NCI-H1048 (cell line): ENCODE measurements at regions not wholly inside any gene's neighbourhood (a gene's known extent, or its start where the extent isn't known, plus 50 kb on each side); places are given as distances from the start of the nearest gene placed in this dataset.

ENCODE experiments used
- DNase-seq: peaks from one replicate; lab custom pipeline; 2025; lab: John Stamatoyannopoulos, UW

DNA sequence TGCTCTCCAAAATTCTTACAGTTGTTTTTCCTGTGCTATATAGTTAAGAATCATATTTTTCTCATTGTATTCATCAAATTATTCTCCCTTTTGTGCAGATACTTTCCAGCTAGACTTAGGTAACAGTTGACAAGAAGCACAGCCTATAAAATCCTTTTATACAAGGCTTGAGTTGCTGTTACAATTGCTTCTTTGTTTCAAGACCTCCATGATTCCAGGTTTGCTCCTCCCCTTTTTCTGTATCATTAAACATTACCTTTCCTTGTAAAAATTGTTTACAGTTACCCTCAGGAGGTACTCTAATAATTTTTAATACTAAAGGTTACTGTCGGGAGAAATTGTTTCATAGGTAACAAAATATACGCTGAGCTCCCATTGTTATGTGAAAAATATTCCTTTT is 192.3 kb upstream of the GRID2 start:
- peak; percentile 15 for DNase-seq

DNA sequence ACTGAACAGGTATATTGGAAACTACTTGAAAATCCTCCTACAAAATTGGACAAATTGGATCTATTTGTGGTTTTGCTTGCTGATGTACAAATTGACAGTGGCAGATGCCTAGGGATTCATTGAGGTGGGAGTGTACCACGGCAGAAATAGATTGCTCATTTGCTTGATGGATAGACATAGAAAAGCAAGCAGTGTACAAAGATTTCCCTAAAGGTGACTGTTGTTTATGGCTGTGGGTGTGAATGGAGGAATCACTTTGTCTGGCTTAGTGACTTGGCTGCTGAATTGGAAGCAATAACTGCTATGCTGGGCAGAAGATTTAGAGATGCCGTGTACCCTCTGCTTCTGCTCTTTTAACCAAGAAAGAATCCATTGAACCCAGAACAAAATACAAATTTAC is 191.0 kb upstream of the GRID2 start:
- no peak for DNase-seq

DNA sequence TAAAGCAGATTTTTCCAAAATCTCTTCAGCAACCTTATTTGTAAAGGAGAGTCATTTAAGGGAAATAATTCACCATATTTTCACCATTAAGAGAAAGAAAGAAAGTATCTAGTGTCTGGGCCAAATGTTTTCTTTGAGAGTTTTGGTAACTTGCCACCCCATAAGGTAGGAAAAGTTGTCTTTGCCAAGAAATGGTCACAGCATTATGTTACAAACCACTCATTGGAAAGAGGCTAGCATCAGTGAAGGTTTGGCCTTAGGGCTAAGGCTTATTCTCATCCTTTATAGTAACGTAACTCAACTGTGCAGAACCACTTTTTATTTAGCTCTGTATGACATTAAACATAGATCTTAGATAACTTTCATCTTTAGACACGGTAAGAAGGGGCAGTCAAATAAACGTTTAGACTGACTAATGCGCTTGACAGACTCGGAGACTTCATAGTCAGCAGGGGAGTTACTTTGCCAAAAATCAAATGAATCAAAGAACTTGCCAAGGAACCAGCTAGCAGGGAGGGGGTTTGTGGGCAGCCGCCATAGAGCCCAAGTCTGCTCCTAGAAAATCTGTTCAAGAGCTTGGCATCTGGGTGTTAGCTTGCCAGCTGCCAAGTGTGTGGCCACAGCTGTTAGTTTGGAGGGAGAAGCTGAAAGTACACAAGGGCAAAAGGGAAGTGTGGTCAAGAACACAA is 182.8 kb upstream of the GRID2 start:
- DNase-seq, result no peak

DNA sequence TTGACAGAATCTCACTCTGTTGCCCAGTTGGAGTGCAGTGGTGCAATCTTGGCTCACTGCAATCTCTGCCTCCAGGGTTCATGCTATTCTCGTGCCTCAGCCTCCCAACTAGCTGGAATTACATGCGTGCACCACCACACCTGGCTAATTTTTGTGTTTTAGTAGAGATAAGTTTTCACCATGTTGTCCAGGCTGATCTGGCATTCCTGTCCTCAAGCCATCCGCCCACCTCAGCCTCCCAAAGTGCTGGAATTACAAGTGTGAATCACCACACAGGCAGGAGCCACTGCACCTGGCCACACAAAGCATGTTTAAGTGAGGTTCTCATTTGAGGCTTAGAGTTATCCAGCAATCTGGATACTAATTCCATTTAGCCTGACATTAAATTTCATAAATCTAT is 180.9 kb upstream of the GRID2 start:
- no peak for DNase-seq

DNA sequence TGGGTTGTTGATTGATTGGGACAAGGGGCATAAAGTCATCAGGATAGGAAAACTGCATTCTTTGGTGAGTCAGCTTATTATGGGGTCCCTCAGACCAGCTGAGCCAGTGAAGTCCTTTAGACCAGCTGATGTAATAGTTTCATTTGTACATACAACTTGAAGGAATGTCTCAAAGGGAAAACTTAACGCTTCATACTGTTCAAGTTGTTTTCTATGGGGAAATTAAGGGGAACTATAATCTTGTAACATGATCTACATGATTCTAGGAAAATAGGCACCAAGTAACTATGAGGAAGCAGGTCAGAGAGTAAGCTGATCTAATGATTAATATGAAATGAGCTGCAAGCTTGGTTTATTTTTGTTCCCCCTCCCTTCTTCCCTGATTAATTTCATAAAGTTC is 175.1 kb upstream of the GRID2 start:
- no peak for DNase-seq

DNA sequence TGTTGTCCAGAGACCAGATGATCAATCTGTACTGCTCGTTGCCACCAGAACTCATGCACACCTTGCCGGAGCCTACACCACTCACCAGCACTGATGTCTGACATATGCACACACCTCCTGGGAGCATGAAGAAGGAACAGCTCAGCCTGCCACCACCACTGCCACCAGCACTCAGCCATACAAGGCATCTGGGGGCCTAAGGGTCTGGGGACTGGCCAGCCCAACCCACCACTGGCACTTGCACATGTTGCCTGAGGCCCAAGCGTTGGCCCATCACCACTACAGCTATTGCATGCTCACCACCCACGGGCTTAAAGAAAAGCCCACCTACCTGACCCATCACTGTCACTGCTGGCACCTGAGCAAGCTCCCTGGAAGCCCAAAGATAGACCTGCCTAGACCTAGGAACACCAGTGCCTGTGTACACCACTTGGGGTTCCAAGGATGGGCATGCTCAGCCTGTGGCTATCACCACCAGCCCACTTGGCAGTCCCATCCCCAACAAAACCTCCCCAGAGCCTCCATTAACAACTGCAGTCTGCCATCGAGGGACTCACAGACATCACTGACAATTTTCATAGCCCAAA is 174.3 kb upstream of the GRID2 start:
- no peak for DNase-seq

DNA sequence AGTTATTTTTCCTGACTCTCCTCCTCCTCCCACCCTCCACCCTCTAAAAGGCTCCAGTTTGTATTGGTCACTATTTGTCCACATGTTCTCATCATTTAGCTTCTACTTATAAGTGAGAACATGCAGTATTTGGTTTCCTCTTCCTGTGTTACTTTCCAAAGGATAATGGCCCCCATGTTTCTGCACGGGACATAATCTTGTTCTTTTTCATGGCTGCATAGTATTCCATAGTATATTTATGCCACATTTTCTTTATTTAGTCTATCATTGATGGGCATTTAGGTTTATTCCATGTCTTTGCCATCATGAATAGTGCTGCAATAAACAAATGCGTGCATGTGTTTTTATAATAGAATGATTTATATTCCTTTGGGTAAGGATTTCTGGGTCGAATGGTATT is 167.3 kb upstream of the GRID2 start:
- no peak for DNase-seq

DNA sequence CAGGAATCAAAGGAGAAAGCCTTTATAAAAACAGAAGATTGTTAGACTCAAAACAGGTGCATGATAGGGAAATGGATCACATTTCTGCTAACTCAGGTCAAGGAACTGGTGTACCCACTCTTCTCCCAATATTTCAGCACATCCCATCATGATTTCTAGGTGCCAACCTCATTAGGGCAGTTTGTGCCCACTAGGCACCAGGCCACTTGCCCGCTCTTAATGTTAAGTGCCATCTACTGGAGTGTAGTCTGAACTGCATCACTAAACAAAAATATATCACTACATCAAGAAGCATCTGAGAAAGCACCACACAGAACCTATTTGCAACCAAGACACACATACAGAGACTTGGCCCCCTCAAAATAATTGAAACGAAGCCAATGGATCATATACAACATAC is 140.4 kb upstream of the GRID2 start:
- DNase-seq, result no peak

DNA sequence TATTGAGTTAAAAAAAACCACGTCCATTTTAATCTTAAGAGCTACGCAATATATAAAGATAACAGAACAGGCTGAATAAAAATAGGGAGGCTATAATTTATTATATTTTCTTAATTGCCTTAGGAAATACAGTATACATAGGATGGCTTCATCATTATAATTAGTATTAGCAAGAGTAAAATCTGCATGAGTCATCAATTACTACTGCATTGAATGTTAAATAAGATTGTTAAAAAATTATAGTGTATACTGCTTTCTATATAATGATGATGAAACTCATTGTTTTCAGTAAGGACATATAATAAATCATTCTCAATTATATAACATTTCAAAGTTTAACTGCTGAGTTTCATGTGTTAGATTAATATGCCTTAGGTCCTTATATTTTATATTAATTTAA is 133.4 kb upstream of the GRID2 start:
- no peak for DNase-seq

DNA sequence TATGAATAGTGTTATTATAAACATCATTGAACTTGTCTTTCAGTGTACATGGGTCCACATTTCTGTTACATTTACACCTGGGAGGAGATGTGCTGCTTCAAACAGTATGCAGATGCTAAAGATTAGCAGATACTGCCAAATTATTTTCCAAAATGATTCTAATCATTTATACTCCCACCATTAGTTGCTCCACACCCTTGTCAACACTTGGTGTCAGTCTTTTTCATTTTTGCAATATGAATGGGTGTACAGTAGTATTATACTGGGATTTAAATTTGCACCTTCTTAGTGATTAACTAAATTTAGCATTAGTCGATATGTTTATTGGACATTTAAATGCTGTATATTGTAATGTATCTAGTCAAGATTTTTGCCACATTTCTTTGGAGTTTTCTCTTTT is 131.6 kb upstream of the GRID2 start:
- no peak for DNase-seq

DNA sequence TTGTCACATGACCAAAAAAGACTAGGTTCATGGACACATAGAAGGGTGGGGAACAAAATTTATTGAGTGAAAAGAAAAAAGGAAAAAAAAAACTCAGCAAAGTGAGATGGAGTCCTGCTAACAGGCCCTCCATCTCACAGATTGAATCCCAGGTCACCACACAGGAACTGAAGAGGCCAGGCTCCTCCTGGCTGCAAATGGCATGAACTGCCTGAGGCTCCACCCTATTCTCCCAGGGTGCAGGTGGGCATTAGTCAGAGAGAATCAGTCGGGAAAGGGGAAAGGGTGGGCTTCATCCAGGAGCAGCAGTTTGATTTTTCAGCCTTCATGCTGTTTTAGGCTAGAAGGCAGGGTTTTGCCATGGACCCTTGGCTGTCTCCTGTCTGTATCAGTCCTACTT is 128.5 kb upstream of the GRID2 start:
- DNase-seq, result no peak

DNA sequence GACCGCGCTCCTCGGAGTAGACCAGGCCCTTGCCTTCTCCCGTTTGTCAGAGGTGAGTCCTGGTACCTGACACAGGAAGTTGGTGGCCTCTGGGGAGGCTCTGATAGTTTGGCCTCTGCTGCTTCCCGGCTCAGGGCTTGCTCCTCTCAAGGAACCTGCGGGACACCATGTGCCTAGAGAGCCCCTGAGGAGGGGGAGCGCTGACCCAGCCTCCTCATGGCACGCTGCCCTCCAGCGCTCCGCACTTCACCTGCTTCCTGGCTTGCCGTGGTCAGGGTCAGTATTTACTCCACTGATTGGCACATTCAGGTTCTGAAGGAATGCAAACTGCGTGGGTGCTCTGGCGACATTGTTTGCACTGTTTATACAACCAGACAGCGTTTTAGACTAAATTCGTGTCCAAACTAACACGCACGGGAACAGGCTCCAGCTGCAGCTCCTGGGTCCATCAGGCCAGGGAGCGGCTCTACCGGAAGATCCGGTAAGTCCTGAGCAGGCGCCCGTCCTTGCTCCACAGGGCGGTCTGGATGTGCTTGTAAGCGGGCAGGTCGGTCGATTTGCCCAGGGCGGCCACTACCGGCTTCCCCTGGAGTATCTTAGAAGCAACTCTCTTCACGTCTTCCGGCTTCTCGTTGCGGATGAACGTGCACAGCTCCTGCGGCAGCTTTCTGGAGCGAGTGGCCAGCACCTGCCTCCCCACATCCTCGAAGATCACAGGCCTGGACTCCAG is 121.6 kb upstream of the GRID2 start:
- no peak for DNase-seq

DNA sequence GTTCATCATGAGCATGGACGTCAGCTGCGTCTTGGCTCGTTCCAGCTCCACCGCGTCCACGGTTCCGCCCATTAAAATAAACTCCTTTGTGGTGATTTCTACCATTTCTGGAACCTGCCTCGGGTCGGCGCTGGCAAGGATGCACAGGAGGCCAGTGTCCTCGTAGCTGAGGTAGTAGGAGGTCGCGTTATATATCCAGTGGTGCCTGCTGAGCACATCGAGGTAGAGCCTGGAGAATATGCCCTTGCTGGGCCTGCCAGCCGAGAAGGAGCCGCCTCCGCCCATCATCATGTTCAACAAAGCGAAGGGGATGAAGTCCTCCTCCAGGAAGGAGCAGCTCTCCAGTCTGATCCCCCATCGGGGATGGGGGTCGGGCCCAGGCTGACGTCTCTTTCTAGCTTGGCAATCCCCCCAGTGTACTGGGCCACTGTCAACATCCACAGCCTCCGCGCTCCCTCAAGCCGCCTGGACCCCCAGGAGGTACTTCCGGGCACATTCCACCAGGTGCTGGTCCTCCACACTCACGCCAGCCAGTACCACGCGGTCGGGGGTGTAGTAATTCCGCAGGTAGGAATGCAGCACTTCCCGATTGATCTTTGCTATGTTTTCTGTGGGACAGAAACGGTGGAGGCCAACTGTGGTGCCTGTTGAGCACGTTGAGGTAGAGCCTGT is 120.9 kb upstream of the GRID2 start:
- DNase-seq, result no peak

DNA sequence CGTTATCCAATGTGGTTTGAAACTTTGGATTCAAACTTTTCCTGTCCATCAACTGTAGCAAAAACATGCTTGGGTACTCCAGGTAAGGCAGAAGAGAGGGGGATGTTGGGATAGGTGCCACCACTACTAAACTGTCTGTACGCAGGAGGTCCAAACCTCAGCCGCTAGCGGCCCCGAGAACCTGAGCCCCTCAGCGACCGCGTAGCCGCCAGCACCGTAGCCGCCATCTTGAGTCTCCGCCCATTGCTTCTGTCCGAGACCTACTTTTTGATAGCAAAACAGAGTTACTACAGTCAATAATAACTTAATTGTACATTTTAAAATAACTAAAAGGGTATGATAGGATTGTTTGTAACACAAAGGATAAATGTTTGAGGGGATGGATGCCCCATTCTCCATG is 119.9 kb upstream of the GRID2 start:
- no peak for DNase-seq

DNA sequence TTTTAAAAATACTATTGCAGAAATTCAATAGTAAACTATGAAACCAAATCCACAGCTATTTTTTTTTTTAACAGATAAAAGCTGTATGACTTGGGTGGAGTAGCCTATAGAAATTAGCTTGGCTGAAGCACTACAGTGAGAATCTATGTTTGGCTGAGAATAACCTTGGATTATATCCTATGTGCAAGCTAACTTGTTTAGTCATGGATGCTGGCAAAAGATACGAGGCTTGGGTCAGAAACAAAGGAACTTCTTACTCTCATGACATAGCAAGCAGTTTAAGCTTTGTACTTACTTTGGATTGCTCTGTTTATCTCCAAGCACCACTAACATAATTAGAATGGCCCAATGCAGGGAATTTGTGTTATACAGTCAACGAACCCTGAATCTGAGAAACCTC is 119.2 kb upstream of the GRID2 start:
- DNase-seq, result no peak

DNA sequence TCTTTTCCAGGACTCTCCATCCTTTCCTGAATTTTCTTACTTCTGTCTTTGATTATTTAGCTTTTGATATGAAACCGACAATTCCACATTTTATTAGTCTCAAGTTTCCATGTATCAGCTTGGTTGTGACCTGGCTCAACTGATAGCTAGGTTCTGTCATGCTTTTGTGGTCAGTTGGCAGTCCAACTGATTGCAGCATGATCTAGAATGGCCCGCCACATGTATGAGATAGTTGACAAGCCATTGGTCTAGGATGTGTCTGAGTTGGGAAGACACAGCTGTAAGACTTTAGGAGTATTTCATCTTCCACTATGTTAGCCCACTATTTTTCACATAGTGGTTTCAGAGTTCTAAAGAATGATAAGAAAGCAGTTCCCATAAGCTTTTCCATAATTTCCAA is 117.5 kb upstream of the GRID2 start:
- DNase-seq, result no peak

DNA sequence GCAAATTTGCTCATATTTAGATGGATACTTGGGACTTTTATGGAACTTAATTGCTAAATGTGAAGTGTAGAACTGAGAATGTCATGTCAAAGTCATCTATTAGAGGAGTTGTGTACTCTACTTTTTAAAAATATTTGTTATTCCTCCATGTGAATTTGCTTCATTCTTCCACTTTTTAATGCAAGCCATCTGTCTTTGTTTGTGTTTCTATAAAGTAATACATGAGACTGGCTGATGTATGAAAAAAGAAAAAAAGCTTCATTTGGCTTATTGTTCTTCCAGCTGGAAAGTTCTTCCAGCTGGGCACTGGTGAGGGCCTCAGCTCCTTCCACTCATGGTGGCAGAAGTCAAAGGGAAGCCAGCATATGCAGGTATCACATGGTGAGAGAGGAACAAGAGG is 114.6 kb upstream of the GRID2 start:
- DNase-seq, result no peak

DNA sequence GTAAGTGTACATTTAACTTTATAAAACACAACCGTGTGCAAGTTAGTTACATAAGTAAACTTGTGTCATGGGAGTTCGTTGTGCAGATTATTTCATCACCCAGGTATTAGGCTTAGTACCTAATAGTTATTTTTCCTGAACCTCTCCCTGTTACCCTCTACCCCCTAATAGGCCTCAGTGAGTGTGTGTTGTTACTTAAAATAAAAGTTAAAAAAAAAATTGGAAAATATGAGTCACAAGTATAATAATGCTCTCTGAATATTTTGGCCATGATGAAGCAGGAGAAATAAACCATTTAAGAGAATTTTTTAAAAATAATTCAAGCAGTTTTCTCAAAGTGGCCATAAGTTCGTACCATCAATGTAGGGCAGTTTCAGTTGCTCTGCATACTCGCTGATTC is 105.1 kb upstream of the GRID2 start:
- no peak for DNase-seq

DNA sequence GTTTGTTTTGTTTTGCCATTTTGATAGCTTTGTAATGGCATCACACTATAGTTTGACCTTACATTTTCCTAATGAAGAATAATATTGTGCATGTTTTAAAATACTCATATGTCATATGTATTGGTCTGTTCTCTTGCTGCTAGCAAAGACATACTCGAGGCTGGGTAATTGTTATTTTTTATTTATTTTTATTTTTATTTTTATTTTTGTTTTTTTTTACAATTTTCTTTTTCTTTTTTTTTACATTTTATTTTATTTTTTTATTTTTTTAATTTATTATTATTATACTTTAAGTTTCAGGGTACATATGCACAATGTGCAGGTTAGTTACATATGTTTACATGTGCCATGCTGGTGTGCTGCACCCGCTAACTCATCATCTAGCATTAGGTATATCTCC is 104.6 kb upstream of the GRID2 start:
- no peak for DNase-seq

DNA sequence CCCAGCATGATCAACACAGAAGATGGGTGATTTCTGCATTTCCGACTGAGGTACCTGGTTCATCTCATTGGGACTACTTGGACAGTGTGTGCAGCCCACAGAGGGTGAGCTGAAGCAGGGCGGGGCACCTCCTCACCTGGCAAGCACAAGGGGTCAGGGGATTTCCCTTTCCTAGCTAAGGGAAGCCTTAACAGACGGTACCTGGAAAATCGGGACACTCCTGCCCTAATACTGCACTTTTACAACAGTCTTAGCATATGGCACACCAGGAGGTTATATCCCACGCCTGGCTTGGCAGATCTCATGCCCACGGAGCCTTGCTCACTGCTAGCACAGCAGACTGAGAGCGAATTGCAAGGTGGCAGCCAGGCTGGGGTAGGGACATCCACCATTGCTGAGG is 92.9 kb upstream of the GRID2 start:
- no peak for DNase-seq

DNA sequence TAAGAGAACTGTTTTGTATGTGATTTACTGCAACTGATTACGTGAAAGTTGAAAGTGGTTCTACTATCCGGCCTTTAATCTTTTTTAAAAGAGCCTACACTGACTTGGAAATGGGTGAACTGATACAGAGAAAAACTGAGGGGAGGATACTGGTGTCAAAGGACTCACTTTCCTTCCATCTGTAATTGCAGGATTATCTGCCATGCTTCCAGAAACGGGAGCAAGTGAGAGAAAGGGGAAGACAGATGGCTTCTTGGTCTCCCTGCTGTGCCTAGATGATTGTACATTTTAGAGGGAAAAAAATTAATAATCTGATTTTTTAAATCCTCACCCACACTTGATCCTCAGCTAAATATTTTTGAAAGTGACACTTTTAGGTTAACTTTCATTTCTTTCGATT is 88.3 kb upstream of the GRID2 start:
- no peak for DNase-seq

DNA sequence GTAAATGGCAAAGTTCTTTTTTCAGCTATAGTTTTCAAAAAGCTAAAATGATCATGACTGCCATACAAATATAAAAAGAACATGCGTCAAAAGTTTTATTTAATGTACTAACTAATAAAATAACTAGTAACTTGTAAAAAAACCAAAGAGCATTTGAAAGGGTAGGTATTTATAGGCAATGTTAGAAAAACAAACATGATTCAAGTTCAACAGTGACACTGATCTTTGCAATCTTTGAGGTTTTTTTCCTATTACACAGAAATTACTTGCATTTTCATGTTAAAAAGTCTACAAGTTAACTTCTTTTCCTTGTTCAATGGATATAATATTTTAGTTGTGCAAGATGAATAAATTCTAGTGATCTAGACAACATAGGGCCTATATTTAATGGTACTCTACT is 72.3 kb upstream of the GRID2 start:
- DNase-seq, result no peak

DNA sequence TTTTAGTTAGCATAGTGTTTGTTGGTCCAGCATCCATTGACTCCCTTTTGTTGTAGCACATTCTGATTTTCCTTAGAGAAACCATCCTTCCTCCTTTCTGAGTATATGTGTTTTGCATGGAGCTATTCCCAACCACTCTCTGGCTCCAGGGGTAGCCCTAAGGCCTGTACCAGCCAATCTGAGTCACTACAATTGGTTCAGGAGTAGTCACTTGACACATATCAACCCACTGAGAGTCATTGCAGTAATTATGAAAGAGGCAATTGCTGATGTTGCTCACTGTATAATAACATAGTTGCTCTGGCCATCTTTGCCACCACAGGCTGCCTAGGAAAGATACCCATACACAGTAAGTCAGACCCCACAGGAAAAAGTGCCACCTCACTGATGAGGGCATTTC is 71.2 kb upstream of the GRID2 start:
- DNase-seq, result no peak
